DOHH2 (cell line): ENCODE measurements at regions not wholly inside any gene's neighbourhood (a gene's known extent, or its start where the extent isn't known, plus 50 kb on each side); places are given as distances from the start of the nearest gene placed in this dataset.

Experiments
- H3F3A ChIP-seq: fragments of 200-600 bp; sonication (generic), shearing (Covaris generic); 2 replicates; pipeline ENCODE4 v1.6.0; 2016; ENCODE audit warnings: antibody characterized with exemption, mild to moderate bottlenecking; ENCODE audit not compliant: control insufficient read depth, insufficient read depth
- H3K27ac ChIP-seq: fragments of 200-600 bp; sonication (generic); 2 replicates; pipeline ENCODE4 v1.5.1; 2014; ENCODE audit warnings: low read depth, mild to moderate bottlenecking, low read length, moderate library complexity
- H3K27me3 ChIP-seq: fragments of 200-600 bp; sonication (generic); 2 replicates; pipeline ENCODE4 v1.6.1; 2014; ENCODE audit warnings: mild to moderate bottlenecking, low read length, mixed read lengths; ENCODE audit not compliant: control insufficient read depth
- H3K36me3 ChIP-seq: fragments of 200-600 bp; sonication (generic); 2 replicates; pipeline ENCODE4 v1.6.1; 2014; ENCODE audit warnings: mild to moderate bottlenecking, low read length, moderate library complexity, mixed read lengths; ENCODE audit not compliant: control insufficient read depth
- H3K4me1 ChIP-seq: fragments of 200-600 bp; sonication (generic); 2 replicates; pipeline ENCODE4 v1.6.1; 2014; ENCODE audit warnings: mild to moderate bottlenecking, low read length, mixed read lengths; ENCODE audit not compliant: control insufficient read depth
- H3K4me2 ChIP-seq: fragments of 200-600 bp; sonication (generic); 2 replicates; pipeline ENCODE4 v1.6.0; 2014; ENCODE audit warnings: mild to moderate bottlenecking, low read length, moderate library complexity
- H3K4me3 ChIP-seq: fragments of 200-600 bp; sonication (generic); 2 replicates; pipeline ENCODE4 v1.5.1; 2014; ENCODE audit warnings: mild to moderate bottlenecking, low read length, mixed read lengths
- H3K79me2 ChIP-seq: fragments of 200-600 bp; sonication (generic); 2 replicates; pipeline ENCODE4 v1.6.1; 2014; ENCODE audit warnings: mild to moderate bottlenecking, low read length, mixed read lengths; ENCODE audit not compliant: control insufficient read depth
- H3K9me2 ChIP-seq: fragments of 200-600 bp; sonication (generic); replicated peaks from 2 replicates; pipeline ENCODE4 v1.6.1; 2014; ENCODE audit warnings: mild to moderate bottlenecking, low read length, mixed read lengths; ENCODE audit not compliant: control insufficient read depth
- H3K9me3 ChIP-seq: fragments of 200-600 bp; sonication (generic); 2 replicates; pipeline ENCODE4 v1.6.1; 2014; ENCODE audit warnings: antibody characterized with exemption, low read length, mixed read lengths; ENCODE audit not compliant: control insufficient read depth, insufficient read depth
- H4K20me1 ChIP-seq: fragments of 200-600 bp; sonication (generic); 2 replicates; pipeline ENCODE4 v1.6.0; 2014; ENCODE audit warnings: low read depth, mild to moderate bottlenecking, antibody characterized with exemption, low read length, moderate library complexity; ENCODE audit not compliant: control insufficient read depth, insufficient read depth
- EZH2phosphoT487 ChIP-seq: fragments of 200-600 bp; sonication (generic); IDR thresholded peaks from 2 replicates; pipeline ENCODE4 v1.6.1; 2017; ENCODE audit warnings: borderline replicate concordance, mild to moderate bottlenecking, antibody characterized with exemption, low read length, moderate library complexity, mixed read lengths
- TF ChIP-seq, protein P1 (sequence below): fragments of 200-600 bp; sonication (generic); IDR thresholded peaks from one replicate; pipeline ENCODE4 v1.5.1; 2014; ENCODE audit warnings: antibody characterized with exemption, mild to moderate bottlenecking, low read depth, low read length; ENCODE audit not compliant: poor library complexity, severe bottlenecking

DNA sequence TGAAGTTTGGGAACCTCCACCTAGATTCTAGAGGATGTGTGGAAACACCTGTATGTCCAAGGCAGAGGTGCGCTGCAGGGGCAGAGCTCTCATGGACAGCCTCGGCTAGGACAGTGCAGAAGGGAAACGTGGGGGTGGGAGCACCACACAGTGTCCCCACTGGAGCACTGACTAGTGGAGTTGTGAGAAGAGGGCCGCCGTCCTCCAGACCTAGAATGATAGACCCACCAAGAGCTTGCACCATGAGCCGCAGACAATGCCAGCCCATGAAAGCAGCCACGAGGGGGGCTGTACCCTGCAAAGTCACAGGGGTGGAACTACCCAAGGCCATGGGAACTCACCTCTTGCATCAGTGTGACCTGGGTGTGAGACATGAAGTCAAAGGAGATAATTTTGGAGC lies 274.5 kb upstream of the FMR1 start:
- H3K36me3 ChIP-seq: no peaks in the 10 kb centered on the region
- H3K9me2 ChIP-seq: no peaks in the 10 kb centered on the region
- no peak overlapping the region for H3K4me2 ChIP-seq
- no peaks in the 10 kb centered on the region for H3F3A ChIP-seq
- no peak overlapping the region for H3K4me3 ChIP-seq
- H3K79me2 ChIP-seq: no peaks in the 10 kb centered on the region
- H3K27me3 ChIP-seq: no peaks in the 10 kb centered on the region
- H3K9me3 ChIP-seq: no peaks in the 10 kb centered on the region
- TF ChIP-seq, protein P1, sequence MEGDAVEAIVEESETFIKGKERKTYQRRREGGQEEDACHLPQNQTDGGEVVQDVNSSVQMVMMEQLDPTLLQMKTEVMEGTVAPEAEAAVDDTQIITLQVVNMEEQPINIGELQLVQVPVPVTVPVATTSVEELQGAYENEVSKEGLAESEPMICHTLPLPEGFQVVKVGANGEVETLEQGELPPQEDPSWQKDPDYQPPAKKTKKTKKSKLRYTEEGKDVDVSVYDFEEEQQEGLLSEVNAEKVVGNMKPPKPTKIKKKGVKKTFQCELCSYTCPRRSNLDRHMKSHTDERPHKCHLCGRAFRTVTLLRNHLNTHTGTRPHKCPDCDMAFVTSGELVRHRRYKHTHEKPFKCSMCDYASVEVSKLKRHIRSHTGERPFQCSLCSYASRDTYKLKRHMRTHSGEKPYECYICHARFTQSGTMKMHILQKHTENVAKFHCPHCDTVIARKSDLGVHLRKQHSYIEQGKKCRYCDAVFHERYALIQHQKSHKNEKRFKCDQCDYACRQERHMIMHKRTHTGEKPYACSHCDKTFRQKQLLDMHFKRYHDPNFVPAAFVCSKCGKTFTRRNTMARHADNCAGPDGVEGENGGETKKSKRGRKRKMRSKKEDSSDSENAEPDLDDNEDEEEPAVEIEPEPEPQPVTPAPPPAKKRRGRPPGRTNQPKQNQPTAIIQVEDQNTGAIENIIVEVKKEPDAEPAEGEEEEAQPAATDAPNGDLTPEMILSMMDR: no peak
- no peak for TF ChIP-seq EZH2phosphoT487
- H3K4me1 ChIP-seq: no peaks in the 10 kb centered on the region
- H3K27ac ChIP-seq: no peak overlapping the region
- no peaks in the 10 kb centered on the region for H4K20me1 ChIP-seq

DNA sequence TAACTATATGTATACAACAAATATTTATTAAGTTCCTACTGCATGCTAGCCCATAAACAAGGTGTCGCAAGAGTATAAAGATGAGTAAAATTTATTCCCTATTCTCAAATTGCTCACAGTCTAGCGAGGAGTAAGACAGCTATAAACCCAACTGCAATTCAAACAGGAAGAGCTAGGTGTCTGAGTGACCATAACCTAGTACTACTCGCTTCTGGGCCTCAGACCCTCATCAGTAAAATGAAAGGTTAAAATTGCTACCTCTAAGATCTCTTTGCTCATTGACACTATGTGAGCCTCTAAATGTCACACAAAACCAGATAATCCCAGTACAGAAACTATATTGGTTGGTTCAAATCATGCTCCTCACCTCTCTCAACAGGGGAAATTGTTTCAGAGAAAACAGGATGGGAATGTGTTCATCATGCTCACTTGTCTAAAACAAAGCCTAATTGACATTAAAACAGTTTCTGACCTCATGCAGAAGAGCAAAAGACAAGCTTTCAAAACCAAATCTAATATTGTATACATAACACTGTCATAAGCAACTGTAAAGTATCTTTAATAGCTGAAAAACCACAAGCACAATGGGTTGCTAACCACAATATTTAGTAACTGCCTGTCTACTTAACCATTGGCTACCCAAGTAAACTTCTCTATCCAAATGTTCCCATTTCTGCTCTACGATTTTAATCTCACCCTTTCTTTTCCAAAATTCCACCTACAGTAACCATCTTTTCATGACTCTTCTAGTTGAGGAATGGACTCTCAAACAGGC lies 264.6 kb upstream of the FMR1 start:
- no peaks in the 10 kb centered on the region for H3K4me1 ChIP-seq
- H3K27ac ChIP-seq: no peak overlapping the region
- H3K9me2 ChIP-seq: no peaks in the 10 kb centered on the region
- TF ChIP-seq EZH2phosphoT487: no peak
- TF ChIP-seq, protein P1: no peak
- H3K9me3 ChIP-seq: no peaks in the 10 kb centered on the region
- no peak overlapping the region for H3K4me3 ChIP-seq
- H4K20me1 ChIP-seq: no peaks in the 10 kb centered on the region
- no peaks in the 10 kb centered on the region for H3F3A ChIP-seq
- no peaks in the 10 kb centered on the region for H3K79me2 ChIP-seq
- no peak overlapping the region for H3K4me2 ChIP-seq
- H3K36me3 ChIP-seq: no peaks in the 10 kb centered on the region
- no peaks in the 10 kb centered on the region for H3K27me3 ChIP-seq

DNA sequence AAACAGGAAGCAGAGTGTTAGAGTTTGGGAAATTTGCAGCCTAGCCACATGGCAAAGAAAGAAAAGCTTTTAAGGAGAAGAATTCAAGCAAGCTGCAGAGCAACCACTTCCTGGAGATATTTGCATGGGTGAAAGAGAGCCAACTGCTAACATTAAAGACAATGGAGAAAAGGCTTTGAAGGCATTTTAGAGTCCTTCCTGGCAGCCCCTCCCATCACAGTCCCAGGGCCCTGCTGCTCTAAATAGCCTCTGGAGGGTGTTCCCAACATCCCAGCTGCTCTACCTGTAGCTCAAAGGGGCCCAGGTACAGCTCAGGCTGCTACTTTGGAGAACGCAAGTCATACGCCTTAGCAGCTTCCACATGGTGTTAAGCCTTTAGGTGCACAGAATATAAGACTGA lies 235.9 kb upstream of the FMR1 start:
- Histone ChIP-seq H3K9me2 (no peaks in the 10 kb centered on the region), H3K4me2 (no peak overlapping the region), H3K9me3 (no peaks in the 10 kb centered on the region), H3K4me1 (no peaks in the 10 kb centered on the region), H3K27ac (no peak overlapping the region), H3K79me2 (no peaks in the 10 kb centered on the region), H3F3A (no peaks in the 10 kb centered on the region), H3K36me3 (no peaks in the 10 kb centered on the region), H4K20me1 (no peaks in the 10 kb centered on the region), H3K27me3 (no peaks in the 10 kb centered on the region), H3K4me3 (no peak overlapping the region)
- TF ChIP-seq, protein P1: no peak
- TF ChIP-seq EZH2phosphoT487: no peak
